Vagina (tissue), 2 donors: ENCODE measurements at regions not wholly inside any gene's neighbourhood (a gene's known extent, or its start where the extent isn't known, plus 50 kb on each side); places are given as distances from the start of the nearest gene placed in this dataset.

Source experiments
- CTCF ChIP-seq, 3 experiments: fragments of 450-650 bp in 2 of 3; fragments of 200-600 bp in 1 of 3; sonication (generic) in 1 of 3; IDR thresholded peaks; one replicate each; pipeline ENCODE4 v1.5.1; 2017 to 2019; ENCODE audit warnings: antibody characterized with exemption in 3 of 3, mild to moderate bottlenecking in 2 of 3, moderate library complexity in 2 of 3
- POLR2AphosphoS5 ChIP-seq, 2 donors: sonication (generic); formaldehyde crosslinking; IDR thresholded peaks; one replicate each; pipeline ENCODE4 v1.9.0; 2017; ENCODE audit warnings: antibody characterized with exemption in 2 of 2, mild to moderate bottlenecking in 2 of 2, low read depth in 1 of 2; ENCODE audit not compliant: insufficient read depth in 1 of 2

GRCh38 chr4:11625211-11625610 is 196.5 kb upstream of the HS3ST1 start:
- TF ChIP-seq CTCF (IDR thresholded peaks at IDR 0.05) (no peak), POLR2AphosphoS5 (IDR thresholded peaks at IDR 0.05; ENCODE audit: insufficient read depth in 1 of 2, low read depth in 1 of 2) (no peak)
